Trophoblast cell (in vitro differentiated cells and primary cell): ENCODE measurements at regions not wholly inside any gene's neighbourhood (a gene's known extent, or its start where the extent isn't known, plus 50 kb on each side); places are given as distances from the start of the nearest gene placed in this dataset.

ENCODE experiments used
- DNase-seq, 2 donors: peaks; one replicate each; pipeline ENCODE4 v3.0.0-alpha.2; 2016
- H2AFZ ChIP-seq: 2 replicates; pipeline ENCODE4 v1.6.1; 2013; ENCODE audit warnings: low read length, moderate library complexity, mild to moderate bottlenecking; ENCODE audit not compliant: insufficient read depth, poor library complexity
- H2AK5ac ChIP-seq: 2 replicates; pipeline ENCODE4 v1.6.1; 2013; ENCODE audit warnings: mild to moderate bottlenecking, low read length
- H2BK120ac ChIP-seq: 2 replicates; pipeline ENCODE4 v1.6.1; 2013; ENCODE audit warnings: low read length, mild to moderate bottlenecking, moderate library complexity; ENCODE audit not compliant: insufficient read depth, poor library complexity
- H2BK12ac ChIP-seq: 2 replicates; pipeline ENCODE4 v1.6.1; 2013; ENCODE audit warnings: mild to moderate bottlenecking, low read length, moderate library complexity
- H2BK5ac ChIP-seq: 2 replicates; pipeline ENCODE4 v1.6.1; 2013; ENCODE audit warnings: low read length, low read depth, moderate library complexity, mild to moderate bottlenecking; ENCODE audit not compliant: poor library complexity
- H3K14ac ChIP-seq: 2 replicates; pipeline ENCODE4 v1.6.1; 2013; ENCODE audit warnings: mild to moderate bottlenecking, low read length
- H3K18ac ChIP-seq: 2 replicates; pipeline ENCODE4 v1.6.1; 2013; ENCODE audit warnings: mild to moderate bottlenecking, low read length
- H3K23ac ChIP-seq: 2 replicates; pipeline ENCODE4 v1.6.1; 2013; ENCODE audit warnings: low read length
- H3K27ac ChIP-seq: 2 replicates; pipeline ENCODE4 v1.5.1; 2013; ENCODE audit warnings: low read depth, mild to moderate bottlenecking, inconsistent platforms, low read length, moderate library complexity
- H3K27me3 ChIP-seq: 2 replicates; pipeline ENCODE4 v1.6.1; 2013; ENCODE audit warnings: inconsistent platforms, mild to moderate bottlenecking, low read length, moderate library complexity; ENCODE audit not compliant: insufficient read depth
- H3K36me3 ChIP-seq, 2 experiments: 1 replicate in 1 of 2; 2 replicates in 1 of 2; pipeline ENCODE4 v1.6.1; 2013; ENCODE audit warnings: low read length in 2 of 2, mild to moderate bottlenecking in 2 of 2, moderate library complexity in 1 of 2; ENCODE audit not compliant: insufficient read depth in 2 of 2, control insufficient read depth in 1 of 2
- H3K4ac ChIP-seq: 2 replicates; pipeline ENCODE4 v1.6.1; 2013; ENCODE audit warnings: low read depth, mild to moderate bottlenecking, low read length, moderate library complexity
- H3K4me1 ChIP-seq, 2 experiments: 1 replicate in 1 of 2; 2 replicates in 1 of 2; pipeline ENCODE4 v1.6.1; 2013; ENCODE audit warnings: low read length in 2 of 2, mild to moderate bottlenecking in 2 of 2, moderate library complexity in 1 of 2; ENCODE audit not compliant: insufficient read depth in 2 of 2, control insufficient read depth in 1 of 2
- H3K4me2 ChIP-seq: 2 replicates; pipeline ENCODE4 v1.6.1; 2013; ENCODE audit warnings: inconsistent platforms, mild to moderate bottlenecking, low read length, moderate library complexity
- H3K4me3 ChIP-seq: 2 replicates; pipeline ENCODE4 v1.5.1; 2013; ENCODE audit warnings: mild to moderate bottlenecking, low read depth, low read length, inconsistent platforms
- H3K79me1 ChIP-seq: one replicate; pipeline ENCODE4 v1.6.1; 2013; ENCODE audit warnings: low read length
- H3K79me2 ChIP-seq: 2 replicates; pipeline ENCODE4 v1.6.1; 2013; ENCODE audit warnings: low read length, mild to moderate bottlenecking; ENCODE audit not compliant: control insufficient read depth, insufficient read depth, poor library complexity
- H3K9ac ChIP-seq: 2 replicates; pipeline ENCODE4 v1.6.1; 2013; ENCODE audit warnings: mild to moderate bottlenecking, low read length
- H3K9me3 ChIP-seq: 2 replicates; pipeline ENCODE4 v1.6.1; 2013; ENCODE audit warnings: low read depth, mild to moderate bottlenecking, control low read depth, inconsistent platforms, low read length; ENCODE audit not compliant: insufficient read depth
- H4K12ac ChIP-seq: 2 replicates; pipeline ENCODE4 v1.6.1; 2013; ENCODE audit warnings: low read depth, mild to moderate bottlenecking, low read length, moderate library complexity
- H4K8ac ChIP-seq: 2 replicates; pipeline ENCODE4 v1.6.1; 2013; ENCODE audit warnings: low read depth, mild to moderate bottlenecking, low read length, moderate library complexity
- H4K91ac ChIP-seq: one replicate; pipeline ENCODE4 v1.6.1; 2013; ENCODE audit warnings: low read depth, mild to moderate bottlenecking, low read length, moderate library complexity
- WGBS: extraction: QIAGEN DNeasy Blood & Tissue Kit; methylation state at CpG from one replicate; pipeline ENCODE4 v1.1.7; 2013; ENCODE audit warnings: missing lambda C conversion rate; ENCODE audit not compliant: insufficient read length, insufficient coverage; ENCODE audit errors: extremely low coverage; 5-methylcytosine and 5-hydroxymethylcytosine counted together

- Histone ChIP-seq H3K23ac (no peak overlapping the region), H2AK5ac (no peak overlapping the region), H3K14ac (no peak overlapping the region), H3K9me3 (no peaks in the 10 kb centered on the region), H3K27ac (no peak overlapping the region), H3K4me3 (no peak overlapping the region), H2BK5ac (no peak overlapping the region), H3K4me2 (no peak overlapping the region), H3K27me3 (no peaks in the 10 kb centered on the region), H3K18ac (no peak overlapping the region), H2BK12ac (no peak overlapping the region), H2AFZ (no peak overlapping the region), H4K91ac (no peak overlapping the region), H3K4me1 (no peaks in the 10 kb centered on the region), H3K79me1 (no peaks in the 10 kb centered on the region), H2BK120ac (no peak overlapping the region), H4K12ac (no peak overlapping the region), H3K36me3 (no peaks in the 10 kb centered on the region), H3K4ac (no peak overlapping the region), H4K8ac (no peak overlapping the region), H3K79me2 (no peaks in the 10 kb centered on the region), H3K9ac (no peak overlapping the region)
- no CpG with 5 or more reads among the region's 8 CpGs for WGBS
- DNase-seq = no peak
Observed at GRCh38 chr9:18281291-18281690, 192.7 kb upstream of the ADAMTSL1 start.

GRCh38 chr9:18294229-18294628, 179.7 kb upstream of the ADAMTSL1 start:
- H3K27me3 ChIP-seq = no peaks in the 10 kb centered on the region

GRCh38 chr9:18296702-18297055, 177.3 kb upstream of the ADAMTSL1 start:
- no peak overlapping the region for H3K18ac ChIP-seq
- H3K4me2 ChIP-seq = no peak overlapping the region
- H2BK12ac ChIP-seq = no peak overlapping the region
- H2BK120ac ChIP-seq = no peak overlapping the region
- no peak overlapping the region for H4K12ac ChIP-seq
- H4K91ac ChIP-seq = no peak overlapping the region
- no peak overlapping the region for H4K8ac ChIP-seq
- H2AK5ac ChIP-seq = no peak overlapping the region
- H2AFZ ChIP-seq = no peak overlapping the region
- no peak overlapping the region for H3K27ac ChIP-seq
- no peak overlapping the region for H3K4ac ChIP-seq
- H3K14ac ChIP-seq = no peak overlapping the region
- no peak overlapping the region for H3K23ac ChIP-seq
- no peak overlapping the region for H2BK5ac ChIP-seq
- no peaks in the 10 kb centered on the region for H3K36me3 ChIP-seq
- no peak overlapping the region for H3K9ac ChIP-seq
- H3K79me1 ChIP-seq = peaks cover 2% of the 10 kb centered on the region
- peaks cover 0 to 4% of the 10 kb centered on the region in 2 experiments for H3K4me1 ChIP-seq
- no peak for DNase-seq
- WGBS = no CpG with 5 or more reads among the region's 1 CpG
- H3K4me3 ChIP-seq = no peak overlapping the region
- no peaks in the 10 kb centered on the region for H3K27me3 ChIP-seq
- no peaks in the 10 kb centered on the region for H3K9me3 ChIP-seq
- no peaks in the 10 kb centered on the region for H3K79me2 ChIP-seq

More at GRCh38 chr9:18294229-18294628, 179.7 kb upstream of the ADAMTSL1 start:
- no peak for DNase-seq
- Histone ChIP-seq H3K9me3 (no peaks in the 10 kb centered on the region), H2AK5ac (no peak overlapping the region), H3K23ac (no peak overlapping the region), H3K9ac (peak overlapping the region; percentile 68), H2BK5ac (no peak overlapping the region), H3K4ac (no peak overlapping the region), H2BK12ac (no peak overlapping the region), H3K4me3 (no peak overlapping the region), H2AFZ (no peak overlapping the region), H3K4me1 (peaks cover 0 to 2% of the 10 kb centered on the region in 2 experiments), H4K8ac (no peak overlapping the region), H3K79me2 (no peaks in the 10 kb centered on the region), H2BK120ac (no peak overlapping the region), H3K18ac (no peak overlapping the region), H4K91ac (no peak overlapping the region), H4K12ac (no peak overlapping the region), H3K79me1 (peaks cover 2% of the 10 kb centered on the region), H3K4me2 (no peak overlapping the region), H3K14ac (no peak overlapping the region), H3K36me3 (no peaks in the 10 kb centered on the region), H3K27ac (no peak overlapping the region)
- no CpG with 5 or more reads among the region's 1 CpG for WGBS

GRCh38 chr9:18297056-18297841, 176.7 kb upstream of the ADAMTSL1 start:
- no CpG with 5 or more reads among the region's 9 CpGs for WGBS
- no peak overlapping the region for H3K4me2 ChIP-seq
- H3K14ac ChIP-seq = no peak overlapping the region

More at GRCh38 chr9:18297056-18297841, 176.7 kb upstream of the ADAMTSL1 start:
- Histone ChIP-seq H4K91ac (no peak overlapping the region), H4K8ac (no peak overlapping the region), H3K36me3 (no peaks in the 10 kb centered on the region), H3K4ac (no peak overlapping the region), H3K4me1 (peaks cover 0 to 4% of the 10 kb centered on the region in 2 experiments), H3K27me3 (no peaks in the 10 kb centered on the region), H3K79me2 (no peaks in the 10 kb centered on the region), H3K9me3 (no peaks in the 10 kb centered on the region), H2BK5ac (no peak overlapping the region), H3K79me1 (peaks cover 2% of the 10 kb centered on the region), H3K4me3 (no peak overlapping the region), H2BK12ac (no peak overlapping the region), H4K12ac (no peak overlapping the region), H2BK120ac (no peak overlapping the region), H2AK5ac (no peak overlapping the region), H3K18ac (no peak overlapping the region), H3K9ac (no peak overlapping the region), H3K23ac (no peak overlapping the region), H2AFZ (no peak overlapping the region), H3K27ac (no peak overlapping the region)
- DNase-seq = peak in 1 of 2 donors; percentile 1
